ENCODE measurements at regions not wholly inside any gene's neighbourhood (a gene's known extent, or its start where the extent isn't known, plus 50 kb on each side); places are given as distances from the start of the nearest gene placed in this dataset.

GRCh38 chr3:110846971-110847370 lies 224.6 kb upstream of the NECTIN3 start:
- Mint-ChIP-seq H3K36me3 (no peaks in the 10 kb centered on the region), H3K4me3 (no peak overlapping the region), H3K4me1 (no peaks in the 10 kb centered on the region), H3K27me3 (peaks cover 0 to 15% (median 4%) of the 10 kb centered on the region in 5 donors), H3K27ac (no peak overlapping the region), H3K9me3 (peaks cover 0 to 8% (median 1%) of the 10 kb centered on the region in 11 donors)
- H3K4me1 ChIP-seq (ENCODE audit: control insufficient read depth in 2 of 2, insufficient read depth in 2 of 2, low read length in 2 of 2): no peaks in the 10 kb centered on the region
- H3K27ac ChIP-seq (ENCODE audit: low read depth, low read length): no peak overlapping the region
- no peaks in the 10 kb centered on the region for H3K27me3 ChIP-seq (ENCODE audit: control insufficient read depth in 2 of 2, insufficient read depth in 2 of 2, low read length in 2 of 2)
- no peaks in the 10 kb centered on the region for H3K9me3 ChIP-seq (ENCODE audit: control insufficient read depth in 2 of 3, low read length in 3 of 3)
- ChIA-PET CTCF (no interaction called here), POLR2A (no interaction called here)
- no peak overlapping the region for H3K4me3 ChIP-seq (ENCODE audit: low read length)
- DNase-seq (no peak), ATAC-seq (no peak)
- intact Hi-C loops (cut with micrococcal nuclease): no loop called here
- no peaks in the 10 kb centered on the region for H3K36me3 ChIP-seq (ENCODE audit: control insufficient read depth in 2 of 3, insufficient read depth in 3 of 3, low read length in 3 of 3)

GRCh38 chr3:110849064-110849463 lies 222.6 kb upstream of the NECTIN3 start:
- Mint-ChIP-seq H3K4me1 (no peaks in the 10 kb centered on the region), H3K27me3 (peaks cover under 1 to 13% (median 8%) of the 10 kb centered on the region in 5 donors), H3K27ac (no peak overlapping the region), H3K36me3 (no peaks in the 10 kb centered on the region), H3K9me3 (peaks cover 0 to 8% (median 1%) of the 10 kb centered on the region in 11 donors), H3K4me3 (no peak overlapping the region)
- Histone ChIP-seq H3K27me3 (ENCODE audit: control insufficient read depth in 2 of 2, insufficient read depth in 2 of 2, low read length in 2 of 2) (no peaks in the 10 kb centered on the region), H3K27ac (ENCODE audit: low read depth, low read length) (no peak overlapping the region), H3K4me1 (ENCODE audit: control insufficient read depth in 2 of 2, insufficient read depth in 2 of 2, low read length in 2 of 2) (no peaks in the 10 kb centered on the region), H3K36me3 (ENCODE audit: control insufficient read depth in 2 of 3, insufficient read depth in 3 of 3, low read length in 3 of 3) (no peaks in the 10 kb centered on the region), H3K9me3 (ENCODE audit: control insufficient read depth in 2 of 3, low read length in 3 of 3) (no peaks in the 10 kb centered on the region), H3K4me3 (ENCODE audit: low read length) (no peak overlapping the region)
- intact Hi-C loops (cut with micrococcal nuclease): no loop called here
- no peak for DNase-seq
- CTCF ChIA-PET: no interaction called here
- POLR2A ChIA-PET: no interaction called here
- no peak for ATAC-seq

DNA sequence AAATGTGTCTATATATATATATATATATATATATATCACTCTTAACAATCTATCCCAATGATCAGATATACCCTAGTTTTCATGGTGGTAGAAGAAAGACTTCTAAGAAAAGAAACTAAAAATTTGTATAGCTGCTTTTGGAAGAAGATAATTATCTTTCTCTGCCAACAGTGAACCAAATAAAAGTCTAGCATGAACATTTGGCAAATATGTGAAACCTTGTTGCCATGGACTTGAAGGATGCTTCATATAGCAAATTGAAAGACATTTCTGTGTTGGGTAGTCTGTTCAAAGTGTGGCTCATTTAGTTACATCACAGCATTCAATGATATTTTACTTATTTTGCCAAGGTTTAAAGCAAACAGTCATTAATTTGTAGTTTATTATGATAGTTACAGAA lies 219.9 kb upstream of the NECTIN3 start:
- Histone ChIP-seq H3K36me3 (ENCODE audit: control insufficient read depth in 2 of 3, insufficient read depth in 3 of 3, low read length in 3 of 3) (no peaks in the 10 kb centered on the region), H3K9me3 (ENCODE audit: control insufficient read depth in 2 of 3, low read length in 3 of 3) (no peaks in the 10 kb centered on the region), H3K4me3 (ENCODE audit: low read length) (no peak overlapping the region), H3K4me1 (ENCODE audit: control insufficient read depth in 2 of 2, insufficient read depth in 2 of 2, low read length in 2 of 2) (no peaks in the 10 kb centered on the region), H3K27ac (ENCODE audit: low read depth, low read length) (no peak overlapping the region), H3K27me3 (ENCODE audit: control insufficient read depth in 2 of 2, insufficient read depth in 2 of 2, low read length in 2 of 2) (no peaks in the 10 kb centered on the region)
- H3K36me3 Mint-ChIP-seq: no peaks in the 10 kb centered on the region
- DNase-seq (no peak), ATAC-seq (no peak)
- no peak overlapping the region for H3K4me3 Mint-ChIP-seq
- peaks cover 0 to 10% (median 8%) of the 10 kb centered on the region in 5 donors for H3K27me3 Mint-ChIP-seq
- no peaks in the 10 kb centered on the region for H3K4me1 Mint-ChIP-seq
- H3K9me3 Mint-ChIP-seq: peaks cover 0 to 3% (median 0%) of the 10 kb centered on the region in 11 donors
- CTCF ChIA-PET: no interaction called here
- H3K27ac Mint-ChIP-seq: no peak overlapping the region
- intact Hi-C loops (cut with micrococcal nuclease): no loop called here
- POLR2A ChIA-PET: no interaction called here

DNA sequence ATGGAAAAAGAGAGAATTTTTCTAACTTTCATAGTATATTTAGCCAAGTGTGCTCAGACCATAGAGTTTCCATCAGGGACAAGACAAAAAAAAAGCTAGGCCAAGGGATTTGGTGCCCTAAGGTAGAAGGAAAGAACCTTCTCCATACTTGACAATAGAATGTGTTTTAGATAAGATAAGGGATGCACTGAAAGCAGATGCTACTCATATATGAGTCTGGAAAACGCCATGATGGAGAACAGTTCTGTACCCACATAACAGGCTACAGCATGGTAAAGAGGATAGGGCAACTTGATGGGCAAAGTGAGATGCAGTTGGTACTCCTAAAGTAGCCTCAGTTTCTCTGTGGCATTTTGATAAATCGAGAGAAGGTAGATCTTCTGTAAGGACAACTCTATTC lies 216.4 kb upstream of the NECTIN3 start:
- no peak overlapping the region for H3K27ac Mint-ChIP-seq
- no peak for DNase-seq
- no peak overlapping the region for H3K4me3 ChIP-seq (ENCODE audit: low read length)

GRCh38 chr3:110856916-110857315 lies 214.7 kb upstream of the NECTIN3 start:
- ATAC-seq: no peak
- H3K27ac Mint-ChIP-seq: no peak overlapping the region

More for the DNA sequence above, 216.4 kb upstream of the NECTIN3 start:
- ChIA-PET POLR2A (no interaction called here), CTCF (no interaction called here)
- Histone ChIP-seq H3K9me3 (ENCODE audit: control insufficient read depth in 2 of 3, low read length in 3 of 3) (no peaks in the 10 kb centered on the region), H3K4me1 (ENCODE audit: control insufficient read depth in 2 of 2, insufficient read depth in 2 of 2, low read length in 2 of 2) (no peaks in the 10 kb centered on the region), H3K36me3 (ENCODE audit: control insufficient read depth in 2 of 3, insufficient read depth in 3 of 3, low read length in 3 of 3) (no peaks in the 10 kb centered on the region), H3K27me3 (ENCODE audit: control insufficient read depth in 2 of 2, insufficient read depth in 2 of 2, low read length in 2 of 2) (no peaks in the 10 kb centered on the region), H3K27ac (ENCODE audit: low read depth, low read length) (no peak overlapping the region)
- ATAC-seq: no peak
- intact Hi-C loops (cut with micrococcal nuclease): no loop called here
- H3K4me3 Mint-ChIP-seq: no peak overlapping the region
- H3K4me1 Mint-ChIP-seq: no peaks in the 10 kb centered on the region
- peaks cover 0 to 10% (median 8%) of the 10 kb centered on the region in 5 donors for H3K27me3 Mint-ChIP-seq
- H3K36me3 Mint-ChIP-seq: no peaks in the 10 kb centered on the region
- H3K9me3 Mint-ChIP-seq: no peaks in the 10 kb centered on the region

DNA sequence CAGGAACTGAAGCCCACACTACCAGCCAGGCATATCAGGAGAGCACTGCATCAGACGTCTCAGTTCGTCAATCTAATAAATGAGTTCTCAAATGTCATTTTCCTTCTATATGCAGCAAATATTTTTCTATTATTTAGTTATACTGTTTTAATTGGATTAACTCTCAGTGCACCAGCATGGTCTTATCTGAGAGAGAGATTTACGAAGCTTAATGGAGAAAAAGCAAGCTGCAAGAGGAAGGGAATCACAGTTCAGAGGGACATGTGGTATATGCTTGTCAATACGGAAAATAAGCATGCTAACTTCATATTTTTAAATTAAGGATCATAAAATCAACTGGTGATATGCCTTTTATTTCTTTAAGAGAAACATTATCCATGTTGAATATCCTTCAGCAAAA lies 213.1 kb upstream of the NECTIN3 start:
- CTCF ChIA-PET: no interaction called here
- ATAC-seq: no peak
- Mint-ChIP-seq H3K27ac (no peak overlapping the region), H3K36me3 (no peaks in the 10 kb centered on the region), H3K27me3 (peaks cover 0 to 8% (median 5%) of the 10 kb centered on the region in 5 donors), H3K4me3 (no peak overlapping the region), H3K9me3 (no peaks in the 10 kb centered on the region), H3K4me1 (no peaks in the 10 kb centered on the region)
- no peaks in the 10 kb centered on the region for H3K27me3 ChIP-seq (ENCODE audit: control insufficient read depth in 2 of 2, insufficient read depth in 2 of 2, low read length in 2 of 2)
- H3K4me3 ChIP-seq (ENCODE audit: low read length): no peak overlapping the region
- no peak for DNase-seq
- H3K9me3 ChIP-seq (ENCODE audit: control insufficient read depth in 2 of 3, low read length in 3 of 3): no peaks in the 10 kb centered on the region
- POLR2A ChIA-PET: no interaction called here
- H3K4me1 ChIP-seq (ENCODE audit: control insufficient read depth in 2 of 2, insufficient read depth in 2 of 2, low read length in 2 of 2): no peaks in the 10 kb centered on the region
- intact Hi-C loops (cut with micrococcal nuclease): no loop called here
- H3K27ac ChIP-seq (ENCODE audit: low read depth, low read length): no peak overlapping the region
- H3K36me3 ChIP-seq (ENCODE audit: control insufficient read depth in 2 of 3, insufficient read depth in 3 of 3, low read length in 3 of 3): no peaks in the 10 kb centered on the region

More at GRCh38 chr3:110856916-110857315, 214.7 kb upstream of the NECTIN3 start:
- ChIA-PET CTCF (no interaction called here), POLR2A (interaction anchor here (0.8 kb wide), 1 partner anchor 135 kb away, joined by 3 read pairs; no protein-coding TSS in a partner anchor)
- H3K4me3 Mint-ChIP-seq: no peak overlapping the region
- H3K27me3 ChIP-seq (ENCODE audit: control insufficient read depth in 2 of 2, insufficient read depth in 2 of 2, low read length in 2 of 2): no peaks in the 10 kb centered on the region
- DNase-seq: no peak
- no peak overlapping the region for H3K4me3 ChIP-seq (ENCODE audit: low read length)
- H3K4me1 ChIP-seq (ENCODE audit: control insufficient read depth in 2 of 2, insufficient read depth in 2 of 2, low read length in 2 of 2): no peaks in the 10 kb centered on the region
- H3K36me3 Mint-ChIP-seq: no peaks in the 10 kb centered on the region
- H3K36me3 ChIP-seq (ENCODE audit: control insufficient read depth in 2 of 3, insufficient read depth in 3 of 3, low read length in 3 of 3): no peaks in the 10 kb centered on the region
- H3K27me3 Mint-ChIP-seq: peaks cover 0 to 10% (median 8%) of the 10 kb centered on the region in 5 donors
- no peaks in the 10 kb centered on the region for H3K9me3 ChIP-seq (ENCODE audit: control insufficient read depth in 2 of 3, low read length in 3 of 3)
- intact Hi-C loops (cut with micrococcal nuclease): no loop called here
- H3K4me1 Mint-ChIP-seq: no peaks in the 10 kb centered on the region
- H3K27ac ChIP-seq (ENCODE audit: low read depth, low read length): no peak overlapping the region
- H3K9me3 Mint-ChIP-seq: no peaks in the 10 kb centered on the region

DNA sequence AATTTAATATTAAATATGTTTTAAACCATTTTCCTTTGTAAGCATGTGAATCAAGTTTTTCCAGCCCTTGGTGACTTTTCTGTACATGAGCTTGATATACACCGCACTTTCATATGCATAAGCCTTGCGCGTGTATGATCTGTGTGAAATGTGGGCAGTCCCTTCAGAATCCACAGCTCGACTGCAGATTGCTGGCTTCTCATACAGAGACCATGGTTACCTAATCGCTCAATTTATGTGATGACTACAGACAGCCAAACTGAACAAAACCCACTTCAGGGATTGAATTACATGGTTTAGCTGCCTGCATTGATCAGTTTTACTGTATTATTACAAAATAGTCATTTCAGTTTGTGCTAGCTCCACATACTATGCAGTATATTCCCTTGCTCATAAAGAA lies 212.3 kb upstream of the NECTIN3 start:
- Histone ChIP-seq H3K27me3 (ENCODE audit: control insufficient read depth in 2 of 2, insufficient read depth in 2 of 2, low read length in 2 of 2) (no peaks in the 10 kb centered on the region), H3K9me3 (ENCODE audit: control insufficient read depth in 2 of 3, low read length in 3 of 3) (no peaks in the 10 kb centered on the region), H3K36me3 (ENCODE audit: control insufficient read depth in 2 of 3, insufficient read depth in 3 of 3, low read length in 3 of 3) (no peaks in the 10 kb centered on the region), H3K4me1 (ENCODE audit: control insufficient read depth in 2 of 2, insufficient read depth in 2 of 2, low read length in 2 of 2) (no peaks in the 10 kb centered on the region), H3K4me3 (ENCODE audit: low read length) (no peak overlapping the region), H3K27ac (ENCODE audit: low read depth, low read length) (no peak overlapping the region)
- ATAC-seq: no peak
- intact Hi-C loops (cut with micrococcal nuclease): no loop called here
- CTCF ChIA-PET: no interaction called here
- Mint-ChIP-seq H3K27me3 (peaks cover under 1 to 5% (median under 1%) of the 10 kb centered on the region in 5 donors), H3K4me1 (no peaks in the 10 kb centered on the region), H3K4me3 (no peak overlapping the region), H3K9me3 (no peaks in the 10 kb centered on the region), H3K36me3 (no peaks in the 10 kb centered on the region), H3K27ac (no peak overlapping the region)
- no peak for DNase-seq
- POLR2A ChIA-PET: no interaction called here

Measured in naive thymus-derived CD4-positive, alpha-beta T cell (primary cell).